Stimulated activated CD8-positive, alpha-beta memory T cell treated with anti-CD3 and anti-CD28 coated beads, Interleukin-15, amount 100 ng/mL, for 4 hours (primary cell): ENCODE measurements at regions not wholly inside any gene's neighbourhood (a gene's known extent, or its start where the extent isn't known, plus 50 kb on each side); places are given as distances from the start of the nearest gene placed in this dataset.

Experiments used
- DNase-seq, 2 donors: peaks; one replicate each; pipeline ENCODE4 v3.0.0-alpha.2; 2020; ENCODE audit warnings: low read depth in 2 of 2

GRCh38 chr17:79218825-79219200 is 144.2 kb downstream of the ENGASE start:
- no peak for DNase-seq

- DNase-seq: no peak
Observed at GRCh38 chr17:79218175-79218824, 143.7 kb downstream of the ENGASE start.

GRCh38 chr17:79217473-79218135 is 143.0 kb downstream of the ENGASE start:
- no peak for DNase-seq

- DNase-seq: no peak
Observed at GRCh38 chr17:79216826-79217225, 142.2 kb downstream of the ENGASE start.

- DNase-seq: no peak
Observed at GRCh38 chr17:79216391-79216790, 141.8 kb downstream of the ENGASE start.

GRCh38 chr17:79215631-79216030 is 141.0 kb downstream of the ENGASE start:
- no peak for DNase-seq

- DNase-seq: no peak
Observed at GRCh38 chr17:79214940-79215604, 140.4 kb downstream of the ENGASE start.

- DNase-seq: no peak
Observed at GRCh38 chr17:79214459-79214858, 139.8 kb downstream of the ENGASE start.

GRCh38 chr17:79213305-79213704 is 138.7 kb downstream of the ENGASE start:
- DNase-seq: no peak

GRCh38 chr17:79212149-79213087 is 137.8 kb downstream of the ENGASE start:
- DNase-seq: no peak

- DNase-seq: no peak
Observed at GRCh38 chr17:79211061-79211770, 136.6 kb downstream of the ENGASE start.

- DNase-seq: no peak
Observed at GRCh38 chr17:79210638-79211037, 136.0 kb downstream of the ENGASE start.

- no peak for DNase-seq
Observed at GRCh38 chr17:79207960-79208359, 133.3 kb downstream of the ENGASE start.

- DNase-seq: no peak
Observed at GRCh38 chr17:79205688-79206205, 131.1 kb downstream of the ENGASE start.

GRCh38 chr17:79204261-79204660 is 129.6 kb downstream of the ENGASE start:
- no peak for DNase-seq

GRCh38 chr17:79203657-79204056 is 129.0 kb downstream of the ENGASE start:
- no peak for DNase-seq

- no peak for DNase-seq
Observed at GRCh38 chr17:79203016-79203415, 128.4 kb downstream of the ENGASE start.

- no peak for DNase-seq
Observed at GRCh38 chr17:79202480-79202879, 127.9 kb downstream of the ENGASE start.

GRCh38 chr17:79201536-79202227 is 127.1 kb downstream of the ENGASE start:
- no peak for DNase-seq

- DNase-seq: no peak
Observed at GRCh38 chr17:79201119-79201518, 126.5 kb downstream of the ENGASE start.

- no peak for DNase-seq
Observed at GRCh38 chr17:79196913-79197312, 122.3 kb downstream of the ENGASE start.
